Tongue (tissue), 1 donor: ENCODE measurements at regions not wholly inside any gene's neighbourhood (a gene's known extent, or its start where the extent isn't known, plus 50 kb on each side); places are given as distances from the start of the nearest gene placed in this dataset.
A peak's percentile ranks its signal among the peaks of the same experiment; 100 is the strongest.

ENCODE experiments used
- DNase-seq: peaks from one replicate; pipeline ENCODE4 v3.0.0-alpha.2; 2015

- DNase-seq, result no peak
Measured at GRCh38 chr4:95660719-95661118, 111.9 kb upstream of the UNC5C start.

GRCh38 chr4:95651891-95652290 is 103.1 kb upstream of the UNC5C start:
- no peak for DNase-seq

DNA sequence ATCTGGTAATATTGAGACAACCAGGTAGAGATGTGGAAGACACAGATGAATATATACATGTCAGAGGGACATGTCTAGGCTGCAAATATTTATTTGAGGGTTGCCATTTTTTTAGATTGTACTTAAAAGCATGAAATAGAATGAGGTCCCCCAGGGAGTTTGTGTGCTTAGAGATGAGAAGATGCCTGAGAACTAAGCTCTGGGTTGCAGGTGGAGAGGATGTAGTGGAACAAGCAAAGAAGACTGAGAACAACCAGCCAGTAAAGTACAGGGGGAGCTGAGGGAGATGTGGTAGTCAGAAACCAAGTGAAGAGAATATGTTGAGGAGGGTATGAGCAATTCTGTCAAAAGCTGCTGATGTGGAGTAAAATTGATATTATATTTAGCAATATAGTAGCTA is 95.6 kb upstream of the UNC5C start:
- DNase-seq, result no peak

DNA sequence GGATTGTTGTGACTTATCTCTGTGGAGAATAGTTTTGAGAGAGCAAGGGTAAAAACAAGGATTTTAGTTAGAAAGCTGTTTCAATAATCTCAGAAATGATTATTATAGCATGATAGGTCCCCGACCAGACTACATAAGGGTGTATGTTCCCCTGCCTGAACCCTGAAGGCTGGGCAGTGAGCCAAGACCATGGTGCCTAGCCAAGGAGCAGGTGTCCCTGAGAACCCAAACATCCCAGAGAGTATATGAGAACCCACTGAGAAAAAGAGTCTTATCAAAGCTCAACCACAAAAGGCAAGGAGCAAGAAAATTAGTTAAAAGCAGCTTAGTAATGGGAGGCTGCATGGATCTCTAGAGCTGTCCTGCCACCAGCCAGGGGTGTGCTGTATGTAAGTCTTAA is 94.9 kb upstream of the UNC5C start:
- DNase-seq, result peak; percentile 6

GRCh38 chr4:95641571-95641970 is 92.8 kb upstream of the UNC5C start:
- DNase-seq, result no peak

DNA sequence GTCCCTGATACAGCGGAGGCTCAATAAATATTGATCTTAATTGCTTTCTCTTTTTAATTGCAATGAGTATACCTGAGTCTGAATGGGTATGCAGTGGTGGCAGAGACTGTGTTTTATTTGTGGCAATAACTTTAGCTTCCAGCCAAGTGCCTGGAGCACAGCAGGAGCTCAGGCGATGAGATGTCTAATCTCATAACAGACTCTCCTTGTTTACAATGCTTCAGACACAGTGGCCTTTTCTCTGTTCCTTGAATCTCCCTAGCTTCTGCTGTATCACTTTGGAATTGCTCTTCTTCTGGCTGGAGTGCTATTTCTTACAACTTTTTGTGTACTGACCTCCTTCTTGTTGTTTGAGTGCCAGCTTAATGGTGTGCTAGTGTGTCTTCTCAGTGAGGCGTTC is 91.5 kb upstream of the UNC5C start:
- no peak for DNase-seq

DNA sequence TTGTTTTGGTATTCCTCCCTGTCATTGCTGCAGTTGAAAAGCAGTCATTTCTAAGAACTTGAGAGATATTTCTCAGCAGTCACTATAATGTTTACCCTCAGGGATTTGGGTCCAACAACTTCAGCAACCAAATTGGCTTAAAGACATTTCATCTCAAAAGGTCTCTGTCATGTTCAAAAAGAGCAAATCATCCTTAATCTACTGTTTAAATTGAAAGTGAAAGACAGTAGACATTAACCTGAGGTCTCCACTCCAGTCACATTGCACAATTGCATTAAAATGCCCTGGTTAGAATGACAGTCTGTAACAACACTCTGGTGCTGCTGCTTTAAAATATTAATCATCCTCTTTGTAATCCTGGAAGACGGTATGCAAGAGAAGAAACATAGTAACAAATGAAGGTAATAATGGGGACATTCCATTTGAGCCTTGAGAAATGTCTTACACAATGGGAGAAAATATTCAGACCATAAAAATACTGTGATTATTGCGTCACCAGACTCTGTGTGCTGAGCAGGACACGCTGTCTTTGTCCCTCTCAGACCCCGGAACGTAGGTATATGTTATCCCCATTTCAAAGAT is 90.2 kb upstream of the UNC5C start:
- DNase-seq, result no peak

DNA sequence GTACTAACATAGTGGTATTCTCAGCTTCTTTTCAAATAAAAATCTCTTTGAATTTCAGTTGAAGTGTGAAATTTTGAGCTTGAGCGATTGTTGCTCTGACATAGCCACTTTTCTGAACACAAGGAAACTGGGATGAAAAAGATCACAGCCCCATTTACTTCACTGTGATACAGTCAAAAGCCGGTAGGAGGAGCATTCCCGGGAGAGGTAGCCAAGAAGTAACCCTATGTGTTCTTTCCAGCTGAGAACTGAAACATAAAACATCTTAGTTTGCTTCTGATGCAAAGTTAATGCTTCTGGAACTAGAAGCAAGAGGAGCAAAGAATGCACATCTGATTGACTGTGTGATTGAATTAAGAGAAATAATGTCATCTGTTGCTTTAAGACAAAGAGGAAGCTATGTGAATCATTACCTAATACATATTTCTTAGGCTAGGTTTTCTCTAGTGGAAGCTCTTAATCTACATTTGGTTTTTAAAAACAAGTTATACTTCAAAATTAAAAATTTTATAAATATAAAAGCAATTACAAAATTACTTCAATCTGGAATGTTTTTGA is 88.3 kb upstream of the UNC5C start:
- DNase-seq, result peak; percentile 26

DNA sequence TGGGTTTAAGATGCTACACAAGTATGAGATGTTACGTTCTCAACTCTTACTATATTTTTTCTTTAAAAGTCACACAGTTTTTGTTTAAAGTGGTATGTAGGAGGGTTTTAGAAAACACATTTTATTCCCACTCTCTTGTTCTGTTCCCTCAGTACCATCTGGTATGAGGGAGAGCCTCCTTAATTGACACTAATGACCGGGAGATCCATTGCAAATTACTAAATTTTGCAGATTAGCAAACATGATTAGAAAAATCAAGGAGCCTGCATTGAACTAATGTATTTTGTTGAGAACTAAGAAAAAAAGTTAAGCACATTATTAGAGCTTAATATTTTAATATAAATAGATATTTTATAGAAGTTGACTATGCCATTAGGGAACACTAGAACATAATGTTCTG is 87.3 kb upstream of the UNC5C start:
- DNase-seq, result no peak

- no peak for DNase-seq
Measured at GRCh38 chr4:95627709-95628108, 78.9 kb upstream of the UNC5C start.

GRCh38 chr4:95627024-95627605 is 78.3 kb upstream of the UNC5C start:
- DNase-seq, result no peak

DNA sequence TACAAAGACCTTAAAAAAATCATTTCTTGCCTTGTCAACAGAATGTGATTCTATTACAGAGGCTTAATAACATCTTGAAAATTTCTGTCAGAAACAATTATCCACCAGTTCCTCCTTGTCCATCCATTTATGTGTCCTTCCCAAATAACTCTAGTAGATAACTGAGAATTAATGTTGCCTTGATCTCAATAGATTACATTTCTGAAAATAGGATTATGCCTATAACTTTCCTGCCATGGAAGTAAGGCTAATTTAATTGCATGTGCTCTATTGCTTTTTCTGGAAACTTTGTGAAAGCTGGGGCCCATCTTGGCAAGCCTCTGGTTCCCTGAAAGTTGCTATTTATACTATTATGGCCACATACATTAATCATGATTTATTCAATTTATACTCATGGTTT is 76.2 kb upstream of the UNC5C start:
- no peak for DNase-seq

DNA sequence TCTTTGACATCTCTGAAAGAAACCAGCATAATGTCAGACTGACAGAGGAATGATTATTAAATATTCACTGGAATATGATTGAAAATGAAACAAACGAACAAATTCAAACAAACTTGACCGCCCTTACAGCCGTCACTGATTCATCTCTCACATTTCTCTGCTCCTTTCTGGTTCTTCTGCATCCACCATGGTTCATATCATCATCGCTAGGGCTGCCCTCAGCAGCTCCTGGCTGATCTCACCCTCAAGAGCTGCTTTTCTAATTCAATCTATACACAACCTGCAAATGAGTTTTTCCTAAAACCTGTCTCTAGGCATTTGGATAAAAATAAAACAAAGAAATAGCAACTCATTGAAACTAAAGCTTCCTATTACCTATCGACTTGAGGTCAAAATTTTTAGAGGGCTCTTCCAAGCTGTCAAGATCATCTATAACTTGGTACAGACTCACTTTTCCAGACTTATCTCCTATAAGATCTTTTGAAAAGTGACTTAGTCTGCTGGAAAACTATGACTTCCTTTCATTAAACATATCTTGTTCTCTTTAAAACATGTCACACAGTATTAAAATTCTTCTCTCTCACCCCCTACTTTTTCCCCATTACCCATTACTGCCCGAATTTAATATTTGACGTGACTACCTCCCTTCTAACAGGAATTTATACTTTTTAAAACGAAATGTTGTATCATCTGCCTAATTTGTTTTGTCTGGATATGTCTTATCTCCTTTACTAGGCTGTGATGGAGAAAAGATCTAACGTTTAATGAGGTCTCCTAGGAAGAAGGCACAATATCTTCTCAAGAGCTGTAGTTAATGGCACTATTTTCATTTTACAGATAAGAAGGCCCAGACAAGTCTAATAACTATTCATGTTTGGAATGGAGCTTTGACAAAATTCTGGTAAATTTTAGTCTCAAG is 71.0 kb upstream of the UNC5C start:
- DNase-seq, result no peak

DNA sequence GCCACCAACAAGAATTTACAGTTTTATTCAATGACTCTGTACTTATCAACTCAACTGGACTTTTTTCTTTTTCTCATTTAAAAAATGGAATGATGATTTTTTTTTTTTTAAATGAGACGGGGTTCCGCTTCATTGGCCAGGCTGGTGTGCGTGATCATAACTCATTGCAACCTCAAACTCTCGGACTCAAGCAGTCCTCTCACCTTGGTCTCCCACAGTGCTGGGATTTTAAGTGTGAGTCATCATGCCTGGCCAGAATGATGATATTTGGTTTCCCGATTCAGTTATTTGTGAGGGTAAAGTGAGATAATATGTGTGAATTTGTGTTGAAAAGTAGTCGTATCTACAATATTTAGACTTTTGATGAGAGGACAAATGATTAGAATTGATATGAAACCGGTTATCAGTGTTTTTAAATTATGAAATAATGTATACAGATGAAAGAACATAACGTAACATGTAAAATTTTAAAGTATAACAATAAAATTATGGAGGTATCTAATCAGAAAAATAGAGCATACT is 66.0 kb upstream of the UNC5C start:
- DNase-seq, result no peak

- DNase-seq, result no peak
Measured at GRCh38 chr4:95610061-95610569, 61.3 kb upstream of the UNC5C start.

DNA sequence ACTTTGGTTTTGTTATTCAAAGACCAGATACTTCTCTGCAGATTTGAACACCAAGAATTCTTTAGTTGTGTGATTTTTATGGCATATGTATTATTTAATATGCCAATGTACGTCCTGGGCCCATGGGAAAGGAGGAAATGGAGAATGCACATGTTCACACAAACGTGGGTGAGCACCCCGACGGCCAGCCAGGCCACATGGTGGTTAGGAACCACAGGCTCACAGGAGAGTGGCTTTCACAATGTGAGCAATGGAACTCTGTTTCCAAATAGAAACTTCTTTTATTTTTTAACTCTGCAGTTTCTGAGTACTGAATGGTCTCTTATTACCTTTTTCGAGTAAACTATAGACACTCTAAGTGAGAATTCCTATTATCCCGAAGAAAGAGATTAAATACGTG is 58.0 kb upstream of the UNC5C start:
- no peak for DNase-seq

GRCh38 chr4:95603393-95603792 is 54.6 kb upstream of the UNC5C start:
- DNase-seq, result no peak

- DNase-seq, result no peak
Measured at GRCh38 chr4:95602872-95603271, 54.1 kb upstream of the UNC5C start.

GRCh38 chr4:95601356-95601755 is 52.6 kb upstream of the UNC5C start:
- no peak for DNase-seq

DNA sequence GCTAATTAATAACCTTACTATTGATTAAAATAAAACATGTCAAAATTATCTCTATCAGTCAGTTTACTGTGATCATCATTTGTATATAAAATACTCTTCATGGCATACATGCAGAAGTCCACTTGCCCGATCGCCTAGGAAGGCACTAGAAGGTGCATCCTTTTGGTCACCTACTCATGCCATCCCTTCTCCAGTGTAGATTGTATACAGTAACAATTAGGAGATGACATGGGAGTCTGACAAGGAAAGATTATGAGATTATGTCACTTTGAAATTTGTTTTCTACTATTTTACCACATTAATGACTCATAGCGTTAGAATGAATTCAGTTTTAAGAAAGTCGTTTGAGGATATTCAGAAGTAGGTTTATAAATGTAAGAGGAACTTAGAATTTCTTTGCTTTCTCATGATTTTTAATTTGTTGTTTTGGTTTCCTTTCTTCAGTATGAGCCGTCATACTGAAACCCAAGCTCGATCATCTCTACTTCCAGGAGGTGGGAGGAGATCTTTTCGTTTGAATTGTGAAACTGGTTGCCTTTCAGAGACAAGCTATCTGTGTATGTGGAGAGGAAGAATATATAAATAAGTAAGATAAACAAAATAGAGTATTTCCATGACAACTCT is 51.1 kb upstream of the UNC5C start:
- no peak for DNase-seq
